ENCODE measurements at regions not wholly inside any gene's neighbourhood (a gene's known extent, or its start where the extent isn't known, plus 50 kb on each side); places are given as distances from the start of the nearest gene placed in this dataset.
"Not testable (repeated sequence)": the region's sequence is repeated elsewhere in the genome, so short reads cannot be mapped to it uniquely, and the experiment has no call there.

GRCh38 chr7:49614974-49615373 is 158.5 kb upstream of the VWC2 start:
- TF ChIP-seq, protein P1, sequence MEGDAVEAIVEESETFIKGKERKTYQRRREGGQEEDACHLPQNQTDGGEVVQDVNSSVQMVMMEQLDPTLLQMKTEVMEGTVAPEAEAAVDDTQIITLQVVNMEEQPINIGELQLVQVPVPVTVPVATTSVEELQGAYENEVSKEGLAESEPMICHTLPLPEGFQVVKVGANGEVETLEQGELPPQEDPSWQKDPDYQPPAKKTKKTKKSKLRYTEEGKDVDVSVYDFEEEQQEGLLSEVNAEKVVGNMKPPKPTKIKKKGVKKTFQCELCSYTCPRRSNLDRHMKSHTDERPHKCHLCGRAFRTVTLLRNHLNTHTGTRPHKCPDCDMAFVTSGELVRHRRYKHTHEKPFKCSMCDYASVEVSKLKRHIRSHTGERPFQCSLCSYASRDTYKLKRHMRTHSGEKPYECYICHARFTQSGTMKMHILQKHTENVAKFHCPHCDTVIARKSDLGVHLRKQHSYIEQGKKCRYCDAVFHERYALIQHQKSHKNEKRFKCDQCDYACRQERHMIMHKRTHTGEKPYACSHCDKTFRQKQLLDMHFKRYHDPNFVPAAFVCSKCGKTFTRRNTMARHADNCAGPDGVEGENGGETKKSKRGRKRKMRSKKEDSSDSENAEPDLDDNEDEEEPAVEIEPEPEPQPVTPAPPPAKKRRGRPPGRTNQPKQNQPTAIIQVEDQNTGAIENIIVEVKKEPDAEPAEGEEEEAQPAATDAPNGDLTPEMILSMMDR (IDR thresholded peaks at IDR 0.05): not testable (repeated sequence)
- TF ChIP-seq ZFX (IDR thresholded peaks at IDR 0.05; ENCODE audit: borderline replicate concordance): not testable (repeated sequence)

All from 22Rv1 (cell line).